ENCODE measurements at regions not wholly inside any gene's neighbourhood (a gene's known extent, or its start where the extent isn't known, plus 50 kb on each side); places are given as distances from the start of the nearest gene placed in this dataset.

- TF ChIP-seq CTCF (IDR thresholded peaks at IDR 0.05) = no peak
- TF ChIP-seq EZH2 (IDR thresholded peaks at IDR 0.05; ENCODE audit: borderline replicate concordance, insufficient read depth, low read depth, low read length, poor library complexity, severe bottlenecking) = no peak
Measured at GRCh38 chr10:88161756-88162155, 298.3 kb downstream of the PTEN start.

Measured in B cell (primary cell).